Neural cell (in vitro differentiated cells): ENCODE measurements at regions not wholly inside any gene's neighbourhood (a gene's known extent, or its start where the extent isn't known, plus 50 kb on each side); places are given as distances from the start of the nearest gene placed in this dataset.

Source experiments
- H2AFZ ChIP-seq: fragments of 200-600, 300-800 bp; sonication (generic), shearing (Covaris generic); 2 replicates; pipeline ENCODE4 v1.6.0; 2014; ENCODE audit warnings: low read depth, mild to moderate bottlenecking, antibody characterized with exemption, low read length, moderate library complexity
- H3F3A ChIP-seq: fragments of 200-600 bp; shearing (Covaris generic); 2 replicates; pipeline ENCODE4 v1.6.1; 2016; ENCODE audit warnings: mild to moderate bottlenecking, moderate library complexity, mixed read lengths, antibody characterized with exemption, low read length; ENCODE audit not compliant: insufficient read depth, poor library complexity, severe bottlenecking
- H3K27ac ChIP-seq: fragments of 200-600, 300-800 bp; sonication (generic), shearing (Covaris generic); 2 replicates; pipeline ENCODE4 v1.5.1; 2014; ENCODE audit warnings: mild to moderate bottlenecking, low read length, moderate library complexity
- H3K27me3 ChIP-seq: fragments of 300-800, 200-600 bp; sonication (generic), shearing (Covaris generic); 2 replicates; pipeline ENCODE4 v1.6.0; 2014; ENCODE audit warnings: mild to moderate bottlenecking, low read depth, low read length, moderate library complexity; ENCODE audit not compliant: insufficient read depth
- H3K36me3 ChIP-seq: fragments of 300-800, 200-600 bp; sonication (generic), shearing (Covaris generic); 2 replicates; pipeline ENCODE4 v1.5.1; 2014; ENCODE audit warnings: mild to moderate bottlenecking, antibody characterized with exemption, low read length, moderate library complexity; ENCODE audit not compliant: insufficient read depth
- H3K4me2 ChIP-seq: fragments of 300-800, 200-600 bp; sonication (generic), shearing (Covaris generic); 2 replicates; pipeline ENCODE4 v1.6.0; 2014; ENCODE audit warnings: mild to moderate bottlenecking, low read length
- H3K4me3 ChIP-seq: fragments of 300-800, 200-600 bp; sonication (generic), shearing (Covaris generic); 2 replicates; pipeline ENCODE4 v1.5.1; 2014; ENCODE audit warnings: mild to moderate bottlenecking, low read length, moderate library complexity
- H3K79me2 ChIP-seq: fragments of 200-600 bp; shearing (Covaris generic); replicated peaks from 2 replicates; pipeline ENCODE4 v1.6.0; 2014; ENCODE audit warnings: mild to moderate bottlenecking, low read length, moderate library complexity; ENCODE audit not compliant: insufficient read depth
- H3K9ac ChIP-seq: fragments of 300-800, 200-600 bp; sonication (generic), shearing (Covaris generic); 2 replicates; pipeline ENCODE4 v1.6.1; 2016; ENCODE audit warnings: mild to moderate bottlenecking, low read length, mixed read lengths
- H3K9me2 ChIP-seq: fragments of 200-600 bp; shearing (Covaris generic); 2 replicates; pipeline ENCODE4 v1.6.1; 2016; ENCODE audit warnings: mild to moderate bottlenecking, low read length, mixed read lengths; ENCODE audit not compliant: insufficient read depth
- H3K9me3 ChIP-seq: fragments of 200-600, 300-800 bp; sonication (generic), shearing (Covaris generic); 2 replicates; pipeline ENCODE4 v1.6.1; 2016; ENCODE audit warnings: mild to moderate bottlenecking, mixed run types, low read length, moderate library complexity, mixed read lengths
- H4K20me1 ChIP-seq: fragments of 200-600 bp; shearing (Covaris generic); 2 replicates; pipeline ENCODE4 v1.6.1; 2016; ENCODE audit warnings: mild to moderate bottlenecking, mixed run types; ENCODE audit not compliant: insufficient read depth
- CTCF ChIP-seq: fragments of 450-650 bp; IDR thresholded peaks from 2 replicates; pipeline ENCODE4 v1.5.1; 2014; ENCODE audit warnings: antibody characterized with exemption, mild to moderate bottlenecking, moderate library complexity; ENCODE audit not compliant: poor library complexity, severe bottlenecking
- EP300 ChIP-seq: fragments of 450-650 bp; conservative IDR thresholded peaks from 2 replicates; pipeline ENCODE4 v1.6.1; 2014; ENCODE audit warnings: antibody characterized with exemption, mild to moderate bottlenecking, moderate library complexity; ENCODE audit not compliant: poor library complexity, severe bottlenecking
- EZH2 ChIP-seq: fragments of 200-600, 300-800 bp; shearing (Covaris generic), sonication (generic); IDR thresholded peaks from 2 replicates; pipeline ENCODE4 v1.6.1; 2014; ENCODE audit warnings: antibody characterized with exemption, low read length, borderline replicate concordance, mild to moderate bottlenecking; ENCODE audit not compliant: insufficient read depth, poor library complexity, severe bottlenecking
- MXI1 ChIP-seq: fragments of 450-650 bp; conservative IDR thresholded peaks from 2 replicates; pipeline ENCODE4 v1.6.1; 2014; ENCODE audit warnings: antibody characterized with exemption, mild to moderate bottlenecking; ENCODE audit not compliant: poor library complexity, severe bottlenecking
- POLR2AphosphoS5 ChIP-seq: IDR thresholded peaks from 2 replicates; pipeline ENCODE4 v1.6.1; 2012
- RAD21 ChIP-seq: fragments of 450-650 bp; conservative IDR thresholded peaks from 2 replicates; pipeline ENCODE4 v1.6.1; 2014; ENCODE audit warnings: antibody characterized with exemption, mild to moderate bottlenecking, moderate library complexity
- REST ChIP-seq: IDR thresholded peaks from 2 replicates; pipeline ENCODE4 v1.6.1; 2012; ENCODE audit warnings: borderline replicate concordance
- SMC3 ChIP-seq: fragments of 450-650 bp; conservative IDR thresholded peaks from 2 replicates; pipeline ENCODE4 v1.6.1; 2014; ENCODE audit warnings: antibody characterized with exemption, mild to moderate bottlenecking, moderate library complexity; ENCODE audit not compliant: poor library complexity
- TAF1 ChIP-seq: IDR thresholded peaks from 2 replicates; pipeline ENCODE4 v1.6.1; 2012; ENCODE audit warnings: low read depth

GRCh38 chrX:45830343-45830742 is 629.7 kb upstream of the DIPK2B start:
- Histone ChIP-seq H3K27me3 (no peaks in the 10 kb centered on the region), H3F3A (no peaks in the 10 kb centered on the region), H4K20me1 (no peaks in the 10 kb centered on the region), H3K9me3 (no peaks in the 10 kb centered on the region), H2AFZ (no peak overlapping the region), H3K4me3 (no peak overlapping the region), H3K36me3 (no peaks in the 10 kb centered on the region), H3K9me2 (no peaks in the 10 kb centered on the region), H3K9ac (no peak overlapping the region), H3K79me2 (no peaks in the 10 kb centered on the region), H3K4me2 (no peak overlapping the region), H3K27ac (no peak overlapping the region)
- TF ChIP-seq TAF1 (no peak), EP300 (no peak), CTCF (no peak), REST (no peak), EZH2 (no peak), SMC3 (no peak), POLR2AphosphoS5 (no peak), MXI1 (no peak), RAD21 (no peak)

GRCh38 chrX:45824471-45824870 is 623.8 kb upstream of the DIPK2B start:
- H3K36me3 ChIP-seq = no peaks in the 10 kb centered on the region
- H2AFZ ChIP-seq = no peak overlapping the region
- no peaks in the 10 kb centered on the region for H3K9me3 ChIP-seq
- no peak overlapping the region for H3K4me3 ChIP-seq
- TF ChIP-seq EP300 = no peak
- TF ChIP-seq REST = no peak
- TF ChIP-seq TAF1 = no peak
- no peak for TF ChIP-seq SMC3
- TF ChIP-seq RAD21 = no peak
- no peak for TF ChIP-seq POLR2AphosphoS5
- TF ChIP-seq CTCF = no peak
- no peak for TF ChIP-seq EZH2
- TF ChIP-seq MXI1 = no peak
- no peaks in the 10 kb centered on the region for H3K9me2 ChIP-seq
- no peak overlapping the region for H3K27ac ChIP-seq
- no peak overlapping the region for H3K9ac ChIP-seq
- no peaks in the 10 kb centered on the region for H3F3A ChIP-seq
- no peaks in the 10 kb centered on the region for H4K20me1 ChIP-seq
- H3K4me2 ChIP-seq = no peak overlapping the region
- no peaks in the 10 kb centered on the region for H3K27me3 ChIP-seq
- H3K79me2 ChIP-seq = no peaks in the 10 kb centered on the region
